GM12873 (cell line): ENCODE measurements at regions not wholly inside any gene's neighbourhood (a gene's known extent, or its start where the extent isn't known, plus 50 kb on each side); places are given as distances from the start of the nearest gene placed in this dataset.
A peak's percentile ranks its signal among the peaks of the same experiment; 100 is the strongest.

Source experiments
- TF ChIP-seq, protein P1 (sequence below): IDR thresholded peaks from 2 replicates; pipeline ENCODE4 v1.5.1; 2012; ENCODE audit warnings: low read depth, mild to moderate bottlenecking, moderate library complexity, low read length, control low read depth; ENCODE audit not compliant: insufficient read depth; ENCODE audit errors: missing control alignments

DNA sequence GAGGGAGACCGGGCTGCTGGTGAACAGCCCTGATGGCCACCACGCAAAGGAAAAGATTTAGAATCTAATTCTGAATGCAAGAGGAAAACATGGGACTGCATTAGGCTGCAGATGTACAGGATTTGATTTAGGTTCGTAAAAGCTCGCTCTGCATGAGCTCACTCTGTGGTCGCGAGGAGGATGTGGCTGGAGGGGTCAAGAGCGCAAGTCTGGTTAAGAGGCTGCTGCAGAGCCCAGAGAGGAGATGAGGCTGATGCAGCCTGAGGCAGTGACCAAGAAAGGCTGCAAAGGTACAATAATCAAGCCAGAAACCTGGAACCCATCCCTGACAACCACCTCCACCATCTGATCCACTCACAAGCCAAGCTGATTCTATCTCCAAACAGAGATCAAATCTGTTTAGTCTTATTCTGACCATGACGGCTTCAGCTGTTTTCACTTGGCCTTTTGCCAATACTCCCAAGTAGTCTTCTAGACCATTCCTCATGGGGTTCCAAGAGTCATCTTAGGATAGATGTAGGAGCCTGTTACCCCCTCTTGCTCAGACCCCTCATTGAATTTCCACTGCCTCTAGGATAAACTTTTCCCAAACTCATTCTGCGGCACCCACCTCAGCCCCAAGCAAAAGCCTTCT is 58.9 kb upstream of the ARL4C start:
- TF ChIP-seq, protein P1, sequence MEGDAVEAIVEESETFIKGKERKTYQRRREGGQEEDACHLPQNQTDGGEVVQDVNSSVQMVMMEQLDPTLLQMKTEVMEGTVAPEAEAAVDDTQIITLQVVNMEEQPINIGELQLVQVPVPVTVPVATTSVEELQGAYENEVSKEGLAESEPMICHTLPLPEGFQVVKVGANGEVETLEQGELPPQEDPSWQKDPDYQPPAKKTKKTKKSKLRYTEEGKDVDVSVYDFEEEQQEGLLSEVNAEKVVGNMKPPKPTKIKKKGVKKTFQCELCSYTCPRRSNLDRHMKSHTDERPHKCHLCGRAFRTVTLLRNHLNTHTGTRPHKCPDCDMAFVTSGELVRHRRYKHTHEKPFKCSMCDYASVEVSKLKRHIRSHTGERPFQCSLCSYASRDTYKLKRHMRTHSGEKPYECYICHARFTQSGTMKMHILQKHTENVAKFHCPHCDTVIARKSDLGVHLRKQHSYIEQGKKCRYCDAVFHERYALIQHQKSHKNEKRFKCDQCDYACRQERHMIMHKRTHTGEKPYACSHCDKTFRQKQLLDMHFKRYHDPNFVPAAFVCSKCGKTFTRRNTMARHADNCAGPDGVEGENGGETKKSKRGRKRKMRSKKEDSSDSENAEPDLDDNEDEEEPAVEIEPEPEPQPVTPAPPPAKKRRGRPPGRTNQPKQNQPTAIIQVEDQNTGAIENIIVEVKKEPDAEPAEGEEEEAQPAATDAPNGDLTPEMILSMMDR = no peak

DNA sequence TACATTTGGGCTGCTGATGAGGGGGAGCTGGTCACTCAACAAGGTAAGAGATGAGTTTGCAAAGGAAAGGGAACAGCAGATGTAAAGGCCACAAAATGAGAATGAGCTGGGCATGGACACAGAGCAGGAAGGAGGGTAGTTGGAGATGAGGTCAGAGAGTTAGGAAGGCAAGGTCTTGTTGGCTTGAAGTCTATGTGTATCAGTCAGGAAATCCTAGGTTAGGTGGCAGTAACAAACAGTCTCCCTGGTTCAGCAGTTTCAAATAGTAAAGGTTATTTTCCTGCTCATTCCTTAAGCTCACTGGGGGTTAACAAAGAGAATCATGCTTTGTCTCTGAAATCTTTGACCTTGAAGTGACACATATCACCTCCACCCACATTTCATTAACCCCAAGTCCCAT is 58.3 kb upstream of the ARL4C start:
- TF ChIP-seq, protein P1 = no peak

DNA sequence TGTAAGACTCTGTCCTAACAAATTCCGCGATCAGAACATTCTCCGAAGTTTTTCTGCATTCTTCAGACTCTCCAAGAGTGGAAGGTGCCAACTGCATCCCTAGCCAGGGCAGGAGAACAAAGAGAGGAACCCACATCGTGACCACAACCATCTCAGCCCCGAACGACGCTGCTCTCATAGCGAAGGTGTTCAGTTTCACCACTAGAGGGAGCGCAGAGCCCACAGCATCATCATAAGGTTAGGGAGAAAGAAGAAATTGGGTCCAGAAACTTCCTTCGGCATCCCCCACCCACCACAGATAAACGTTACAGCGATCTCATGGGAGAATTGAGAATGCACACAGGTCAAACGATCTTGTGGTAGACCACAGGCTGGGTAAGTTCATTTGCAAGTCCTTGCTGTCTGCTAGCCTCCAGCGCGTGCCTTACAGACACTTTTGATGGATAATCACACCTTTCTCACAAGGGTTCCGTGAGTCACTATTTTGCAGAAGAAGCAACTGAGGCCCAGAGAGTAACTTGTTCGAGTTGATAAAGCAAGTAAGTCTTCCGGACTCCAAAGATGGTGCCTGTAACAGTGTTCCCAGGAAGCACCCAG is 53.7 kb upstream of the ARL4C start:
- TF ChIP-seq, protein P1 = peak; percentile 97

DNA sequence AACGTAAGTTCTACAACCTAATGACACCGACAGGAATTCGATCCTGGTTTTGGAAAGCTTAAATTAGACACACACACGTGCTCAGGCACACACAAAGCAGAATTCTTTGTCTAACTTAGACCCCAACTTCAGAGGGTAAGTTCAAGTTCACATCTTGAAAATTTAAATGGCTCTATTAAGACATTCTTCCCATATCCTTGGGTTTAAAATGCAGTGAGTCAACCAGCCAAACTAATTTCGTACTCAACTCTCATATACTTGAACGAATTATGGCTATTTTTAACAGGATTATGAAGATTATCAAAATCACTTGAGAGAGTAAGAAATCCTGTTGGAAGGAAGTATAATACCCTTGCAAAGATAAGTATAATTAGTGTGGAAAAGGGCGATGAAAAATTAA is 53.2 kb upstream of the ARL4C start:
- TF ChIP-seq, protein P1 = no peak

DNA sequence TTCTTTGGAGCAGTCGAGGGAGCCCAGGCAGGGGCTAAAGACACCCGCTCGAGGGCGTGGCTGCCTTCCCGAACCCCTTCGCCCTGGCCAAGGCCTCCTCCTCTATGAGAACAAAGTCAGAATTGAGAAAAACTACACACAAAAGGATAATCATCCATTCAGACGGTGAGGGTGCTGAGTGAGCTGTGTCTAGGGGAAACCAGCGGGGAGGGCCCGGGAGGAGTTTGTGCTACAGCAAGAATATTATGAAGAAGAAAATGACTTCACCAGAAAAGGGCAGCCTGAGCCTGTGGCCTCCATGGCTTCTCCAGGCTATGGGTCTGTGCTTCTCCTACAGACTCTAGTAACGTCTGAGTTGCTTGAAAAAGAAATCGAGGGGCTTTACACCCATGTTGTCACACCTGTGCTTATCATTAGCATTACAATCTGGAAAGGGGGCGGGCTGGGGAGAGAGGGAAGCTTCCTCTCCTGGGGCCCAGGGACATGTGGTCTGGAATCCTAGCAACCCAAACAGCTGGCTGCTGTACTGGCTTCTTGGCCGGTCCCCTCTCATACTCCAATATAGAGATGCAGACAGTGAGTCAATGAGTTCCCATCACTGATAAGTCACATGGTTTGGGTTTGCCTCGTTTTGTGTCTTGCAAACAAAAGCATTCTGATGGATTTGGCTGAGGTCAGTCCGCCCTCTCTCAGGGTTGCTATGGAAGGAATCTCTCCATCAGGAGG is 52.0 kb upstream of the ARL4C start:
- TF ChIP-seq, protein P1 = no peak

DNA sequence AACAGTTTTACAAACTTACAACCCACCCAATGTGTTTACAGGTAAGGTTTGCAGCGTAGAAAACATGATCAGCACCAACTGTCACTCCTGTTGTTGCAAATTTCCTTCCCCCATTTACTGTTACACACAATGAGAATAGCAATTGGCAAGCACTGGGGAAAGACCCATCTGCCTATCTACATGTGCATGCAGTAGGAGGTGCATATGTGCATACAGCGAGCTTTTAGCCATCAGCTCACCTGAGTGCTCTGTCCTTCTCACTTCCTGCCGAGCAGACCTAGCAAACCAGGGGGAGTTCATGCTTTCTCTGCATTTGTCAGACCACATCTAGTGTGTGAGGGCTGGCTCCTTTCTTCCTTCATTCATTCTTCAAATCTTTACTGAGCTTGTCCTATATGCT is 49.9 kb upstream of the ARL4C start:
- TF ChIP-seq, protein P1 = no peak
